ENCODE measurements at regions not wholly inside any gene's neighbourhood (a gene's known extent, or its start where the extent isn't known, plus 50 kb on each side); places are given as distances from the start of the nearest gene placed in this dataset.

DNA sequence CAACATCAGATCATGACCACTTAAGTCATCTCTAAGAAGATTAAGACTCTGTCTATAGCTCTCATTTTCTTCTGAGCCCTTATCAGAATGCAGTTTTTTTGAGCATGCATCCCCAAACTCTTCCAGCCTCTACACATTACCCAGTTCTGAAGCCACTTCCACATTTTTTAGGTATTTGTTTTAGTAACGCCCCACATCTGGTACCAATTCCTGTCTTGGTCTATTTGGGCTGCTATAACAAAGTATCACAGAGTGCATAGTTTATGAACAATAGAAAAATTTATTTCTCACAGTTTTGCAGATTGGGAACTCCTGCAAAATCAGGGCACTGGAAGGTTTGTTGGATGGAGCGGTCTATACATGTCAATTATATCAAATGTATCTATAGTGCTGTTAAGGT is 107.7 kb upstream of the KCND2 start:
- no peak overlapping the region for H3K9ac ChIP-seq (ENCODE audit: low read depth in 1 of 2, low read length in 2 of 2)
- no peaks in the 10 kb centered on the region for H3K36me3 ChIP-seq (ENCODE audit: control insufficient read depth in 4 of 4, insufficient read depth in 3 of 4, low read depth in 1 of 4, low read length in 3 of 4)
- no peak for TF ChIP-seq EGR1 (IDR thresholded peaks at IDR 0.05; ENCODE audit: low read depth in 2 of 2)
- no peak for TF ChIP-seq FOXA2 (IDR thresholded peaks at IDR 0.05)
- no peak for TF ChIP-seq RXRA (IDR thresholded peaks at IDR 0.05)
- no peak for TF ChIP-seq ZBTB33 (IDR thresholded peaks at IDR 0.05)
- TF ChIP-seq, protein P1, sequence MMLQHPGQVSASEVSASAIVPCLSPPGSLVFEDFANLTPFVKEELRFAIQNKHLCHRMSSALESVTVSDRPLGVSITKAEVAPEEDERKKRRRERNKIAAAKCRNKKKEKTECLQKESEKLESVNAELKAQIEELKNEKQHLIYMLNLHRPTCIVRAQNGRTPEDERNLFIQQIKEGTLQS (IDR thresholded peaks at IDR 0.05): no peak
- TF ChIP-seq TAF1 (conservative IDR thresholded peaks at IDR 0.05): no peak
- TF ChIP-seq FOXA1 (IDR thresholded peaks at IDR 0.05): no peak
- TF ChIP-seq HNF4A (conservative IDR thresholded peaks at IDR 0.05): no peak
- TF ChIP-seq SP1 (IDR thresholded peaks at IDR 0.05): no peak
- TF ChIP-seq, protein P2, sequence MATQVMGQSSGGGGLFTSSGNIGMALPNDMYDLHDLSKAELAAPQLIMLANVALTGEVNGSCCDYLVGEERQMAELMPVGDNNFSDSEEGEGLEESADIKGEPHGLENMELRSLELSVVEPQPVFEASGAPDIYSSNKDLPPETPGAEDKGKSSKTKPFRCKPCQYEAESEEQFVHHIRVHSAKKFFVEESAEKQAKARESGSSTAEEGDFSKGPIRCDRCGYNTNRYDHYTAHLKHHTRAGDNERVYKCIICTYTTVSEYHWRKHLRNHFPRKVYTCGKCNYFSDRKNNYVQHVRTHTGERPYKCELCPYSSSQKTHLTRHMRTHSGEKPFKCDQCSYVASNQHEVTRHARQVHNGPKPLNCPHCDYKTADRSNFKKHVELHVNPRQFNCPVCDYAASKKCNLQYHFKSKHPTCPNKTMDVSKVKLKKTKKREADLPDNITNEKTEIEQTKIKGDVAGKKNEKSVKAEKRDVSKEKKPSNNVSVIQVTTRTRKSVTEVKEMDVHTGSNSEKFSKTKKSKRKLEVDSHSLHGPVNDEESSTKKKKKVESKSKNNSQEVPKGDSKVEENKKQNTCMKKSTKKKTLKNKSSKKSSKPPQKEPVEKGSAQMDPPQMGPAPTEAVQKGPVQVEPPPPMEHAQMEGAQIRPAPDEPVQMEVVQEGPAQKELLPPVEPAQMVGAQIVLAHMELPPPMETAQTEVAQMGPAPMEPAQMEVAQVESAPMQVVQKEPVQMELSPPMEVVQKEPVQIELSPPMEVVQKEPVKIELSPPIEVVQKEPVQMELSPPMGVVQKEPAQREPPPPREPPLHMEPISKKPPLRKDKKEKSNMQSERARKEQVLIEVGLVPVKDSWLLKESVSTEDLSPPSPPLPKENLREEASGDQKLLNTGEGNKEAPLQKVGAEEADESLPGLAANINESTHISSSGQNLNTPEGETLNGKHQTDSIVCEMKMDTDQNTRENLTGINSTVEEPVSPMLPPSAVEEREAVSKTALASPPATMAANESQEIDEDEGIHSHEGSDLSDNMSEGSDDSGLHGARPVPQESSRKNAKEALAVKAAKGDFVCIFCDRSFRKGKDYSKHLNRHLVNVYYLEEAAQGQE (IDR thresholded peaks at IDR 0.05): no peak
- TF ChIP-seq RAD21 (IDR thresholded peaks at IDR 0.05): no peak
- TF ChIP-seq GABPA (IDR thresholded peaks at IDR 0.05 in 1 of 2, conservative IDR thresholded peaks at IDR 0.05 in 1 of 2): no peak
- TF ChIP-seq NR2F2 (IDR thresholded peaks at IDR 0.05): no peak
- TF ChIP-seq, protein P3, sequence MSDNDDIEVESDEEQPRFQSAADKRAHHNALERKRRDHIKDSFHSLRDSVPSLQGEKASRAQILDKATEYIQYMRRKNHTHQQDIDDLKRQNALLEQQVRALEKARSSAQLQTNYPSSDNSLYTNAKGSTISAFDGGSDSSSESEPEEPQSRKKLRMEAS (IDR thresholded peaks at IDR 0.05): no peak
- TF ChIP-seq YY1 (IDR thresholded peaks at IDR 0.05): no peak
- no peak for TF ChIP-seq JUND (IDR thresholded peaks at IDR 0.05)
- TF ChIP-seq, protein P4, sequence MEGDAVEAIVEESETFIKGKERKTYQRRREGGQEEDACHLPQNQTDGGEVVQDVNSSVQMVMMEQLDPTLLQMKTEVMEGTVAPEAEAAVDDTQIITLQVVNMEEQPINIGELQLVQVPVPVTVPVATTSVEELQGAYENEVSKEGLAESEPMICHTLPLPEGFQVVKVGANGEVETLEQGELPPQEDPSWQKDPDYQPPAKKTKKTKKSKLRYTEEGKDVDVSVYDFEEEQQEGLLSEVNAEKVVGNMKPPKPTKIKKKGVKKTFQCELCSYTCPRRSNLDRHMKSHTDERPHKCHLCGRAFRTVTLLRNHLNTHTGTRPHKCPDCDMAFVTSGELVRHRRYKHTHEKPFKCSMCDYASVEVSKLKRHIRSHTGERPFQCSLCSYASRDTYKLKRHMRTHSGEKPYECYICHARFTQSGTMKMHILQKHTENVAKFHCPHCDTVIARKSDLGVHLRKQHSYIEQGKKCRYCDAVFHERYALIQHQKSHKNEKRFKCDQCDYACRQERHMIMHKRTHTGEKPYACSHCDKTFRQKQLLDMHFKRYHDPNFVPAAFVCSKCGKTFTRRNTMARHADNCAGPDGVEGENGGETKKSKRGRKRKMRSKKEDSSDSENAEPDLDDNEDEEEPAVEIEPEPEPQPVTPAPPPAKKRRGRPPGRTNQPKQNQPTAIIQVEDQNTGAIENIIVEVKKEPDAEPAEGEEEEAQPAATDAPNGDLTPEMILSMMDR (IDR thresholded peaks at IDR 0.05; ENCODE audit: low read depth, low read length, missing input control): no peak
- TF ChIP-seq HNF4G (IDR thresholded peaks at IDR 0.05): no peak
- H3K9me3 ChIP-seq (ENCODE audit: control insufficient read depth in 4 of 4, low read length in 3 of 4): no peaks in the 10 kb centered on the region
- no peak overlapping the region for H3K27ac ChIP-seq (ENCODE audit: low read depth in 1 of 2, low read length in 2 of 2)
- 83% methylated on average over 2 of the region's 2 CpGs for WGBS
- no peak overlapping the region for H3K4me3 ChIP-seq (ENCODE audit: low read depth in 1 of 3, low read length in 3 of 3)
- no peaks in the 10 kb centered on the region for H3K27me3 ChIP-seq (ENCODE audit: control insufficient read depth in 4 of 4, insufficient read depth in 4 of 4, low read length in 3 of 4)
- no peak for DNase-seq (ENCODE audit: low spot score)
- no peaks in the 10 kb centered on the region for H3K4me1 ChIP-seq (ENCODE audit: control insufficient read depth in 4 of 4, insufficient read depth in 4 of 4, low read length in 3 of 4)

Measured in liver (tissue), 8 donors.